ENCODE measurements at regions not wholly inside any gene's neighbourhood (a gene's known extent, or its start where the extent isn't known, plus 50 kb on each side); places are given as distances from the start of the nearest gene placed in this dataset.
"Not testable (repeated sequence)": the region's sequence is repeated elsewhere in the genome, so short reads cannot be mapped to it uniquely, and the experiment has no call there.

DNA sequence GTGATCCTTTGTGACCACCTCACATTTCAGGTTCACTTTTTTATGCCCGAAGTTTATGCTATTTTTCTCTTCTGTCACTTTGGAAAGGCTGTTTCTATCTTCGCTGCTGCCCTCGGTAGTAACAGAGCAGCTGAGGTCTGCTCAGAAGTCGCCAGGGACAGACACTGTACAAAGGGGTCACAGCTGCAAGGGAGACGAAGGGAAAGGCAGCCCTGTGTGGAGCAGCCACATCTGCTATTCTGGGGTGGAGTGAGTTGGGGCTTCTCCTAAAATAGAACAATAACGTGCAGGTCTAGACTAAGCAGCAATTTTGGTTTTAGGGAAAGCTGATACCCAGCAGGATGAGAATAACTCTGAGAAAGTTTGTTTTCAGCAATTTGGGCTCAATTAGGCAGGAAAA is 72.5 kb downstream of the ACTL7B start:
- Histone ChIP-seq H3K4me3 (ENCODE audit: low read depth, low read length) (no peak overlapping the region), H3K27me3 (ENCODE audit: control insufficient read depth, insufficient read depth, low read length) (no peaks in the 10 kb centered on the region), H3K36me3 (ENCODE audit: control insufficient read depth, insufficient read depth, low read length) (no peaks in the 10 kb centered on the region)
- FAIRE-seq (no peak), DNase-seq (ENCODE audit: low read depth) (no peak)
- TF ChIP-seq, protein P1, sequence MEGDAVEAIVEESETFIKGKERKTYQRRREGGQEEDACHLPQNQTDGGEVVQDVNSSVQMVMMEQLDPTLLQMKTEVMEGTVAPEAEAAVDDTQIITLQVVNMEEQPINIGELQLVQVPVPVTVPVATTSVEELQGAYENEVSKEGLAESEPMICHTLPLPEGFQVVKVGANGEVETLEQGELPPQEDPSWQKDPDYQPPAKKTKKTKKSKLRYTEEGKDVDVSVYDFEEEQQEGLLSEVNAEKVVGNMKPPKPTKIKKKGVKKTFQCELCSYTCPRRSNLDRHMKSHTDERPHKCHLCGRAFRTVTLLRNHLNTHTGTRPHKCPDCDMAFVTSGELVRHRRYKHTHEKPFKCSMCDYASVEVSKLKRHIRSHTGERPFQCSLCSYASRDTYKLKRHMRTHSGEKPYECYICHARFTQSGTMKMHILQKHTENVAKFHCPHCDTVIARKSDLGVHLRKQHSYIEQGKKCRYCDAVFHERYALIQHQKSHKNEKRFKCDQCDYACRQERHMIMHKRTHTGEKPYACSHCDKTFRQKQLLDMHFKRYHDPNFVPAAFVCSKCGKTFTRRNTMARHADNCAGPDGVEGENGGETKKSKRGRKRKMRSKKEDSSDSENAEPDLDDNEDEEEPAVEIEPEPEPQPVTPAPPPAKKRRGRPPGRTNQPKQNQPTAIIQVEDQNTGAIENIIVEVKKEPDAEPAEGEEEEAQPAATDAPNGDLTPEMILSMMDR (IDR thresholded peaks at IDR 0.05; ENCODE audit: insufficient read depth, low read length, severe bottlenecking): no peak

DNA sequence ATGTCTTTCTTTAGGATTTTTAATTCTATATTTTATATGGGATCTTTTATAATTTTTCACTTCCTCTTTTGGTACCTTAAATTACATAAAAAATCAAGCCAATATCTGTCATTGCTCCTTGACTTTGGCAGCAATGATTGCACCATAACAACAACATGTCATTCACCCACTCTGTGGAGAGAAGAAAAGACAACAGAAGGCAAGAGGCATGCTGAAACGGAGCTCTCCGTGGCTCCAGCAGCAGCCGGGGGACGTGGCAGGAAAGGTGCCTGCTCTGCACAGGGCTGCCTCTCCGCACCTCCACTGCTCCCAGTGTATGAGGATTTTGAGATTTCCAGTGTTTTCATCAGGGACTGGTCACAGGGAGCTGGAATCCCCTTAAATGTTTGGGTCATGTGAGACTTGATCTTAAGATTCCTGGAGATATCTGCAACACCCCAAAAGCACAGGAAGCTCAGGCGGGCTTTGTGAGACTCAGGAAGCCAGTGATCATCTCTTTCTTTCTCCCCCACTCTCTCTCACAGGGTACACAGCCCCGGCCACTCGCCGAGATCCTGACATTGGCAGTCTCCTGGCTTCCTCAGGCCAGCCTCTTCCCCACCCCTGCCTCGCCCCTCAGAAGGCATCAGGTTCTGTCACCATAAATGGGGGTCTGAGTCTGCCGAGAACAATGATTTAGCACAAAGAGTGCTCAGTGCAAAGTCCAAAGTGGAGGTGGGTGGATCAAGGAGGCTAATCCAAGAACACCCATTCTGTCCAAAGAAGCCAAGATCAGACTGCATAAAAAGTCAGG is 74.6 kb downstream of the ACTL7B start:
- no peaks in the 10 kb centered on the region for H3K27me3 ChIP-seq (ENCODE audit: control insufficient read depth, insufficient read depth, low read length)
- FAIRE-seq (no peak), DNase-seq (ENCODE audit: low read depth) (peak; percentile 66)
- no peaks in the 10 kb centered on the region for H3K36me3 ChIP-seq (ENCODE audit: control insufficient read depth, insufficient read depth, low read length)
- TF ChIP-seq, protein P1 (IDR thresholded peaks at IDR 0.05; ENCODE audit: insufficient read depth, low read length, severe bottlenecking): no peak
- H3K4me3 ChIP-seq (ENCODE audit: low read depth, low read length): no peak overlapping the region

DNA sequence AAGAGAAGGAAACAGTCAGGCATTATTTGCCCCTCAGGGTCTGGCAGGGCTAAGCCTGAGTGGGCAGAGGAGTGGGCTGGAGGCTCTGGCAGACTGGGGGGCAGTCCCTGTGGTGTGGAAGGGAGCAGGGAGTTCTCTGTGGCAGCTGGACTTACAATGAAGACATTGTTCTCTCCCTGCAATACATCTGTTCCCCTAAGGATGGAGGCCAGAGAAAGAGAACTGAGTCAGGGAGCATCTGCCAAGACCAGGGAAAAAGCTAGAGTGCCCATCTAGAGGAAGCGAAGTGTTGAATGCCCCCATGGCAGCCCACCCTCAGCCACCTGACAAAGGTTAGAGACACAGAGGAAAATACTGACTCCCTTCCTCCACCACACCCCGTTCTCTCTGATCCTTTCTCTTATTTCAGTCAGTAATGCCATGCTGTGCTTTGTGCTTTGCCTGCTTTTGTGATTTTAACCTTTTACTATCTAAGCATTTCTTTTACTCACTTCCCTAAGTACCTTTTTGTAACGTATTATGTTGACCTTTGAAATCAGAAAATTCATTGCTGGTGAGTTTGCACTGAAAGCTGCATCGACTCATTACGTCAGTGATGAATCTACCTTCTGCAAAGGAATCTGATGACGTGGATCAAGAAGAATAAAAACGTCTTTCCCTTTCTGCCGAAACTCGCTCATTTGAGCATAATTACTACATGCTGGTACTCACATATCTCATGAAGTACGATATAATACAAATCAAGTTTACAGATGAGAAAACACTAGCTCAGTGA is 76.0 kb downstream of the ACTL7B start:
- Histone ChIP-seq H3K4me3 (ENCODE audit: low read depth, low read length) (no peak overlapping the region), H3K36me3 (ENCODE audit: control insufficient read depth, insufficient read depth, low read length) (no peaks in the 10 kb centered on the region), H3K27me3 (ENCODE audit: control insufficient read depth, insufficient read depth, low read length) (no peaks in the 10 kb centered on the region)
- FAIRE-seq (no peak), DNase-seq (ENCODE audit: low read depth) (no peak)
- TF ChIP-seq, protein P1 (IDR thresholded peaks at IDR 0.05; ENCODE audit: insufficient read depth, low read length, severe bottlenecking): no peak

DNA sequence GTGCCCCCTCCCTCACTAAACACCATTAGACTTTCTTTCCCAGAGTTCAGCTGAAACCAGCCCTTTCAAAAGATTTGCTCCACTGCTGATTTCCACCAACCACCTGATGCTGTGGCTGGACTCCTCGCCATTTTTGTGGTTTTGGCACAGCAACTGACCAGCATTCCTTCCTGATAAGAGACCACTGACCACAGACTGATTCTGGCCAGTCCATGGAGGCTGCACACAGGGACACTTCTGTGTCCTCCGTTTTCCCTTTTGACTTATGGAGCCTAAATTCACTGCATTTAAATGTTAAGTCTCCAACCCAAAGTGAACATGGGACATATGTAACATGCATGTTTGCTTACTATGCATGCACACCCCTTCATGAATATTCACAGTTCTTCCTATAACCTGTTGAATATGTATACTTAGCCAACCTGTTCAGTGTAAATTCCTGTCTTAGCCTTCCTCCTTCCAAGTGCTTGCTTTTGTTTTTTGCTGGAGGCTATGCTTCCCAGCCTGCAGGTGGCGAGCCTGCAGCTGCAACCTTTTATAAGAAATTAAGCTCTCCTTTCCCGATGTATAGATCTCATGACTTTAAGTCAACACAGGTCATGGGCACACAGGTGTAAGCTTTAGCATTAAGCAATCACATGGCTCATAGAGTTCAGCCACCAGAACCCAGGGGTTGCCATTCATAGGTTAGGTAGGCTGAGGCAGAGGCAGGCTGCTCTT is 78.7 kb downstream of the ACTL7B start:
- peak; percentile 59 for DNase-seq (ENCODE audit: low read depth)
- TF ChIP-seq, protein P1 (IDR thresholded peaks at IDR 0.05; ENCODE audit: insufficient read depth, low read length, severe bottlenecking): peak; percentile 50

DNA sequence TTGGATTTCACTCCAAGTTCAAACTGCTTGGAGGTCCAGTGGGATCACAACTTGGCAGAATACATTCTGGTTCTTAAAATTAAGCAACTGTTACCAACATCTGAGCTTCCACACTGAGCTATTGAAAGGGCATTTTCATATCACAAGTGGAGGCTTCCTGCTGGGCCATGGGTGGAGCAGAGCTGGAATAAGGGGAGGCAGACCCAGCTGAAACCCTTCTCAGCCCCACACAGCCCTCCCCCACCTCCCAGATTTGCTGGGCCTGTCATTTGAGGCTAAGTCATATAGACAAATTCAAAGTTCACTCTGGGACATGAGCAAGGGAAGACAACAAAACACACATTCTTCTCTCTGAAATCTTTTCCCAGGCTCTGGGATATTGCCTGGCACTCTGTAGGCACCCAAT is 79.9 kb downstream of the ACTL7B start:
- FAIRE-seq: no peak

More for the DNA sequence above, 78.7 kb downstream of the ACTL7B start:
- Histone ChIP-seq H3K36me3 (ENCODE audit: control insufficient read depth, insufficient read depth, low read length) (no peaks in the 10 kb centered on the region), H3K4me3 (ENCODE audit: low read depth, low read length) (no peak overlapping the region), H3K27me3 (ENCODE audit: control insufficient read depth, insufficient read depth, low read length) (no peaks in the 10 kb centered on the region)
- peak; percentile 47 for FAIRE-seq

DNA sequence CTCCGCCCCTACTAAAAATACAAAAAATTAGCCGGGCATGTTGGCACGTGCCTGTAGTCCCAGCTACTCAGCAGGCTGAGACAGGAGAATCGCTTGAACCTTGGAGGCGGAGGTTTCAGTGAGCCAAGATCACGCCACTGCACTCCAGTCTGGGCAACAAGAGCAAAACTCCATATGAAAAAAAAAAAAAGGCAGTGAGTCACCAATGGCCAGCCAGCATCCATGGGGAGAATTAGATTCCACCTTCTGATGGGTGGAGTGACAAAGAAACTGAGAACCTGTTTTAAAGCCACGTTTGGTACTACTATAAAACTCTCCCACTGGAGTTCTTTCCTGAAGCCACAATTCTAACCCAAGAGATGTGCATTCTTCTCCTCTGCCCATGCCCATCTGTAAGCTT is 81.7 kb downstream of the ACTL7B start:
- not testable (repeated sequence) for H3K36me3 ChIP-seq (ENCODE audit: control insufficient read depth, insufficient read depth, low read length); H3K4me3 ChIP-seq (ENCODE audit: low read depth, low read length); H3K27me3 ChIP-seq (ENCODE audit: control insufficient read depth, insufficient read depth, low read length); FAIRE-seq
- peak; percentile 81 for DNase-seq (ENCODE audit: low read depth)

More for the DNA sequence above, 79.9 kb downstream of the ACTL7B start:
- DNase-seq (ENCODE audit: low read depth): no peak
- Histone ChIP-seq H3K27me3 (ENCODE audit: control insufficient read depth, insufficient read depth, low read length) (no peaks in the 10 kb centered on the region), H3K36me3 (ENCODE audit: control insufficient read depth, insufficient read depth, low read length) (no peaks in the 10 kb centered on the region), H3K4me3 (ENCODE audit: low read depth, low read length) (no peak overlapping the region)
- TF ChIP-seq, protein P1 (IDR thresholded peaks at IDR 0.05; ENCODE audit: insufficient read depth, low read length, severe bottlenecking): no peak

Data from bronchial epithelial cell (primary cell).